GM18868 (cell line): ENCODE measurements at regions not wholly inside any gene's neighbourhood (a gene's known extent, or its start where the extent isn't known, plus 50 kb on each side); places are given as distances from the start of the nearest gene placed in this dataset.

Source experiments
- ATAC-seq: cut with Tn5 transposase; IDR thresholded peaks from one replicate; pipeline ENCODE4 v1.9.1; 2021; ENCODE audit warnings: mild to moderate bottlenecking, moderate library complexity; ENCODE audit not compliant: unreplicated experiment

DNA sequence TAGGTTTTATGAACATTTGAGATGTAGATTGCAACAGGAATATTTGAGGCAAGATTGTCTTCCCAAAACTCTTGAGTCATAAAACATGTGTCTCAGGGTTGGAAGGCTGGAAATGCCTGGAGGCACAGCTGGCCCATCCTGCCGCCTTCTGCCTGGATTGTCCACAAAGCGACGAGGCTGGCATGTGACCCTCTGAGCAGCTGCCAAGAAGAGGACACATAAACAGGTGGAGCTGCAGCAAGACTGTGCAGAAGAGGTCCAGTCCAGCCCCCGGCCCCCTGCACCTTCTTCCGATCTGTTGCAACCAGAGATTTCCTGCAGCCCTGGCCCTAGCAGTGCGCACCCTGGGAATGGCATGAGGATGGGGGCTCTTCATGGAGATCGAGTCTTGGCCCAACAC lies 101.9 kb upstream of the BCOR start:
- no peak for ATAC-seq

DNA sequence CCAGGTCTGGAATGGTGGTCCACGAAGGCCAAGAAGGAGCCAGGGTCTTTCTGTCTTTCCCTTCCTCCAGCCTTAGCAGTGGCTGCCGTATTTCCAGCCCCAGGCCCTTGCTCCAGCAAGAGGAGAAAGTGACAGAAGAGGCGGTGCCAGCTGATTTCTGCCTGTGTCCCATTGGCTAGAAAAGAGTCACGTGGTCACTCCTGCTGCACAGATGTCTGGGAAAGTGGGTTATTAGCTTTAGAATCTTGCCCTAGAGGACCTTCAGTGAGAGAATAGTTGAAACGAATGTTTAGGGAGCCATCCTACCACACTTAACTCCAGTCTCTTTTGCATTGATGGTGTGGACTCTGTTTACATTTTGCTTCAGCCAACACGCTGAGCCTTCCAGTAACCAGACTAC lies 99.3 kb upstream of the BCOR start:
- no peak for ATAC-seq

DNA sequence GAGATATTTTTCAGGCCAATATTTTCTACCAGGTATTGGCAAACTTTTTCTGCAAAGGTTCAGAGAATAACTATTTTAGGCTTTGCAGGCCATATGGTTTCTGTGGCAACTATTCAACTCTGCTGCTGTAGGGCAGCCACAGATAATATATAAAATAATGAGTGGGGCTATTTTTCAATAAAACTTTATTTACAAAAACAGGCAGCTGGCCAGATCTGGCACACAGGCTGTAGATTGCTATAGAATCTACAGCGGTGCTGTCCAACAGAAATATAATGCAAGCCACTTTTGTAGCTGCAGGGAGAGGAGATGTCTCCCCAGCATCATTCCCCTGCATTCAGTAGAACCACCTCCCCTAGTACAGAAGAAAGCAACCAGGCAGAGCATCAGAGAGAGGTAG lies 97.6 kb upstream of the BCOR start:
- ATAC-seq = no peak

DNA sequence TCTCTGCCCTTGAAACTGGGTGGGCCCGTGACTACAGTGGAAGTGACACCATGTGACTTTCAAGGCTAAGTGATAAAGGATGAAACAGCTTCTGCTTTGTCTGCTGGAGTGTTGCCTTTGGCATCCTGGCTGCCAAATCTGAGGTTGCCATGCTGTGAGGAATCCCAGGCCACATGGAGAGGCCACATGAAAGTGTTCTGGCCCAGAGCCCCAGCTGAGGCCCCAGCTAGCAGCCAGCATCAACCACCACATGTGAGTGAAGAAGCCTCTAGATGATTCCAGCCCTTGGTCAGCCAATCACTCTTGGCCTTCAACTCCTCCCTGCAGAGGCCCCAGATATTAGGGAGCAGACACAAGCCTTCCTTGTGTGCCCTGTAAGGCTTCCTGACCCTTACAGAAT lies 94.4 kb upstream of the BCOR start:
- no peak for ATAC-seq

DNA sequence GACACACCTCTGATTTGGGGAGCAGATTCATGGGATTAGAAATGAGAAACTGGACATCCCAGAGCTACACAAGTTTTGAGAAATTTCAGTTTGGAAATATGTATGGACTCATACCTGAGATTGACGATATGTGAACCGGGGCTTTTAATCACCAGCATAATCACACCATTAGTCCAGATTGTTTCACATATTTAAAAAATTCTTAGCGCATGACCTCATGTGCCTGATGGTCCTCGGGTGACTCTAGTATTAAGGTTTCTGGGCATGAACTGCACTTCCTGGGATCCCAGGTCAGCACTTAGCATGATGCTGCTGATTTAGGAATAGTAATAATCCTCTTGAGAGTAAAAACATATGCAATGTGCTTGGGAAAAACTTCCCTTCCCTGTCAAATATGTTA lies 91.9 kb upstream of the BCOR start:
- ATAC-seq = no peak

DNA sequence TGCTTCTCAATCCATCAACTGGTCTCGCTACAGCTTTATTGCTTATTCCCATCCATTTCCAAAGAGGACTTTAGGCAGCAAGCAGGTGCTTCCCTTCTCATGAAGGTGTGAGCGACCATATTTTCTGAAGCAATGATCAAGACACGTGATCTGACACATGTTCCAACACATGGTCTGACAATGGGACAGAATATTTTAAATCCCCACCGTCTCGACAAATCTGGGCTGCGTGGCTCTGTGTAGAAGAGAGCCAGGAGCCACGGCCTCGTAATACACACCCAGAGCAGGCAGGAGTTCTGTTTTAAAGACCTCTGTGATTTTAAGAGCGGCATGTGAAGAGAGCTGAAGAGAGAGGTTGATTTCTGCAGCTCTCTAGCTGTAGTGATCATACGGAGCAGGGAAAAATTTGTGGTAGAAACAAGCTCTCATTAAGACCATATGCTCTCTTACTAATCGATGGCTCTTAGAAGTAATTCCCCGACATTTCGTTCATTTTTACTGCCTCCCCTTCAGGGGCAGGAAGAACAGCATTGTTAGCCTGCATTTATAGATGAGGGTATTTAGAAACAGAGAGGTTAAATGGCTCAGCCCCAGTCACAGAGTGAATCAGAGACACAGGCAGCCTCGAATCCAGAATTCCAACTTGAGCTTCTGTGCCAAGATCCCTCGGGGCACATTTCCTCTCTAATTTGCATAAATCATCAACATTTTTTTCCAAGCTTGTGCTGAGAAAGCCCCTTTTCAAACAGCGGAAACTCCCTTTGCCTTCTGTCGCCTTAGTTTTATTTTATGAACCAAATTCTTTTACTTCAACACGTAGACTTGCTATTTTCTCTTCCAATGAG lies 91.0 kb upstream of the BCOR start:
- ATAC-seq = no peak

DNA sequence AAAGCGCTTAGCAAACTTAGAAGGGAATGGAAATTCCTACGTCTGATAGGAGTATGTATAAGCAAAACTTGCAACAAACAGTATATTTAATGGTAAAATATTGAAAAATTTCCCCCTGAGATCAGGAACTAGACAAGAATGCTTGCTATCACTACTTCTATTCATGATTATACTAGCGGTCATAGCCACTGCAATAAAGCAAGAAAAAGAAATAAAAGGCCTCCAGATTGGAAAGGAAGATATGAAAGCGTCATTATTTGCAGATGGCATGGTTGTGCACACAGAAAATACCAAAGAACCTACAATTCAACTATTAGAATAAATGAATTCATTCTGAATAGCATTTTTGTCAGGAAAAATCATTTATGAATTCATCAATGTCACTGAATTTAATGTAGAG lies 87.2 kb upstream of the BCOR start:
- ATAC-seq = no peak

DNA sequence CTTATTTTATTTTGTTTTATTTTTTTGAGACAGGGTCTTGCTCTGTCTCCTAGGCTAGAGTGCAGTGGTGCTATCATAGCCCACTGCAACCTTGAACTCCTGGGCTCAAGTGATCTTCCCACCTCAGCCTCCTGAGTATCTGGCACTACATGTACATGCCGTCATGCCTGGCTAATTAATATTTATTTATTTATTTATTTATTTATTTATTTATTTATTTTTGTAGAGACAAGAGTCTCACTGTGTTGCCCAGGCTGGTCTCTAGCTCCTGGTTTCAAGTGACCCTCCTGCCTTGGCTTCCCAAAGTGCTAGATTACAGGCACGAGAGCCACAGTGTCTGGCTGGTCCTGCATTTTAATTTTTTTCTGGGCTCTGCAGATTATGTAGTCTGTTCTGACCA lies 84.9 kb upstream of the BCOR start:
- no peak for ATAC-seq

DNA sequence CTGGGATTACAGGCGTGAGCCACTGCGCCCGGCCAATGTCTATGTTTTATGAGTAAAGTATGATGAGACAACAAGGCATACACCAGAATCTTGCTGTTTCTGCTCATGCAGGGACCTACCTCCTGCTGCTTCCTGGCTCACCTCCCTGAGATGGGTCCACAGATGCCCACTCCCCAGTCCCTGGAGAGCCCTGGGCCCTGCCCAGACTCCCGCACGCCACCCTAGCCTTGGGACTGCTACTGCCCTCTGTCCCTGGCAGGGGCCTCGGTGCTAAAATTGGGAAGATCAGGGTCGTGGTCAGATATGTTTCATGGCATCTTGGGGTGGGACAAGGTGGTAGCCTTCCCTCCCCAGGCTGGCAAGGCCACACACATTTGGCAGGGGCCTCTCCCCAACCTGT lies 84.3 kb upstream of the BCOR start:
- no peak for ATAC-seq

DNA sequence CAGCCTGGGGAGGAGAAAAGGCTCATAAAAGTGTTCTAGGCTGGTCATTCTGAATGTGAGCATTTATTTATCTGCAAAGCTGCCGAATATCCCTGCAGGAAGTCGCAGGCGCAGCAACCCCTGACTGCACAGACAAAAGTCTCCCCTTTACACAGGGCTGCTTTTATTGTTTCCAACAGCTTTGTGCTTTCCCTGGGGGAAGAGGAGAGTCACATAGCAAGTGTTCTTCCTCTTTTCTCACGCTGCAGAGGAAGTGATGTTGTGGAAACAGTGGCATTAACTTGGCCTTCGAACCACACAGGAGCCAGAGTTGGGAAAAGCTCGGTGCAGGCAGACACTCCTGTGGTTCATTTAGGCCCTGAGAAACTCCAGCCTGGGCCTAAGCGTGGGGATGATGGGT lies 81.5 kb upstream of the BCOR start:
- no peak for ATAC-seq

DNA sequence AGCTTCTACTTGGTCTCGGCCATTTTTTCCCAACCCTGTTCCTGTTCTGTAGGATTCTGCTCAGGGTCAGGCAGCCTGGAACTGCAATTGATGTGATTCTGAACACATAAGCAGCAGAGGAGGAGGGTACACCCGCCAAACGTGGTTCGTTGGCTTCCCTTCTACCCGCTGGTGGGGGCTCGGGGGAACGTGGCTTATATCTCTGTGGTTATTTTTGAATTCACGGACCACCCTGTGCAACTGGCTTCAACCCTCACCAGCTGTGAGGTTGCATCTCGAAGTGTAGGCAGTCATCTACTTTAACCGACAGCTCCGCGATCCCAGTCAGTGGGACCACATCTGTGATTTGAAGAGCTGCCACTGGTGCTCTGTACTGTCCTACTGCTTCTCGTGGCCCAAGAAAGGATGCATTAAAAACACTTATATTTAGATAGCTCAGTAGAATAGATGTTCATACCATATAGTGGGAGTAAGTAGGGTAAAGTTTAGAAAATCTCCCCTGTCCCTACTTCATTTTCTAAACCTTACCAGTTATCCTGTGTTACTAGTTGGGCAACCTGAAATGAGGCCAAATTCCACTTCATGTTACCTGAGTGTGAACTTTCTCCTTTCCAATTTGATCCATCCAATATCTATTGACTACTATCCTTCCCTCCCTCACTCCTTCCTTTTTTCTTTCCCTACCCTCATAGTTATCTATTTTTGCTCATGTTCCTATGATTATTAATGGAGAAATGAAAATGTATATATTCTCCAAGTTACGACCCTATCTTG lies 80.4 kb upstream of the BCOR start:
- ATAC-seq = no peak

DNA sequence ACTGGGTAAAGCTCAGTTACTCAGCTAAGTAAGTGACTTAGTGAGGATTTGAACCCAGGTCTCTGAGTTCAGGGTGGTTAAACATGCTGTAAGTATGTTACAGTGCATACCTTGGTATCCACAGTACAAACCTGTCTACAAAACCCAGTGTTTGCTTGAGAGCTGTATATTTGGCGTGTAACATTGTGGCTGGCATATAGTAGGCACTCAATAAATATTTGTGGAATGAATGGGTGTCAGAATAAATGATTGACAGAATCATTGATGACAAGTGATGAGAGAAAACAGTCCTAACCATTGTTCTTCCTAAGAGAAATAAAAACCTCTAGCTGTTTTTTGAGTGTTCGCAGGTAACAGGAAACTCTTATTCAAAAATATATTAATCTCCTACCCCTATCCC lies 79.7 kb upstream of the BCOR start:
- no peak for ATAC-seq

DNA sequence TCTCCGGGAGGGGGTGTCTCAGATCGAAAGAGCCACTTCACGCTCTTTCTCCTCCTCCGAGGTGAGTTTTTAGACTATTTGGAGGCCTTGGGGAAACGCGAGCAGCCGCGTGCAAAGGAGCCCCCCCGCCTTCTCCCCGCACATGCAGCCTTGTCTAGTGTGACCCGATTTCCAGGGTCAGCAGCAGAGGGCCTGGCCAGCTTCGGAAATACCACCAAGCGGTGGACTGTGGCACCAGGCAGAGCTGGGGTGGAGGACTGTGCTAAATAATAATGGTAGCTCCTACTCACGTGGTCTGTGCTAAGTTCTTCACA lies 79.3 kb upstream of the BCOR start:
- no peak for ATAC-seq

DNA sequence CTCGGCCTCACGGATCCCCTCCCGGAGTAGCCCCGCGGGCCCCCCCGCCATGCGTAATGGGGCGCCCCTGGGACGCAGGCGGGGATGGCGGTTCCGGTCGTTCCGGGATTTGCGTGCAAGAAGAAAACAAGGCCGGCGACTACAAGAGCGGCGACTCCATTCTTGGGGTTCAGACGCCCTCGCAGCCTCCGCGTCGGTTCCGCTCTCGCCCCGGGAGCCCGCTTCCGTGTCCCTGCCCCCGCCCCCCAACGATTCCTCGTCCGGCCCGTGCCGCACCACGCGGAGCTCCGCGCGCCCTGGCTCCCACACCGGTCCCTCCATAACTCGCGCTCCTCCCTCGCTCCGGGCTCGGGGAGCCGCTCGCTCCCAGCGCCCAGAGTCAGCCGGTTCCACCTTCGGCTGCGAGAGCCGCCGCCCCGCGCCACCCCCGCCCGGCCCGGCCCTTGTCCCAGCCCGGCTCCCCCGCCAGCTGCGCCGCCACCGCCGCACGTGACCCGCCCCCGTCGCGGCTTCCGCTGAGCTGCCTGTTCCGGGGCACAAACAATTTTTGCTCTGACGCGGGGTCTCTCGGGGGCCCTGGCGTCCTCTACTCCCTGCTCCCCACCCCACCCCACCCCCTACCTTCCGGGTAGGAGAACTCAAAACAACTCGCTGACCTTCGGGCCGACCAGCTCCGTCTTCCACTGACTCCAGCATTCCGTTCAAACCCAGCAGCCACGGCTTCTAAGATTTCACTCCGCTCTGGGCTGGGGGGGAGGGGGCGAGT lies 78.8 kb upstream of the BCOR start:
- ATAC-seq = peak; percentile 26

DNA sequence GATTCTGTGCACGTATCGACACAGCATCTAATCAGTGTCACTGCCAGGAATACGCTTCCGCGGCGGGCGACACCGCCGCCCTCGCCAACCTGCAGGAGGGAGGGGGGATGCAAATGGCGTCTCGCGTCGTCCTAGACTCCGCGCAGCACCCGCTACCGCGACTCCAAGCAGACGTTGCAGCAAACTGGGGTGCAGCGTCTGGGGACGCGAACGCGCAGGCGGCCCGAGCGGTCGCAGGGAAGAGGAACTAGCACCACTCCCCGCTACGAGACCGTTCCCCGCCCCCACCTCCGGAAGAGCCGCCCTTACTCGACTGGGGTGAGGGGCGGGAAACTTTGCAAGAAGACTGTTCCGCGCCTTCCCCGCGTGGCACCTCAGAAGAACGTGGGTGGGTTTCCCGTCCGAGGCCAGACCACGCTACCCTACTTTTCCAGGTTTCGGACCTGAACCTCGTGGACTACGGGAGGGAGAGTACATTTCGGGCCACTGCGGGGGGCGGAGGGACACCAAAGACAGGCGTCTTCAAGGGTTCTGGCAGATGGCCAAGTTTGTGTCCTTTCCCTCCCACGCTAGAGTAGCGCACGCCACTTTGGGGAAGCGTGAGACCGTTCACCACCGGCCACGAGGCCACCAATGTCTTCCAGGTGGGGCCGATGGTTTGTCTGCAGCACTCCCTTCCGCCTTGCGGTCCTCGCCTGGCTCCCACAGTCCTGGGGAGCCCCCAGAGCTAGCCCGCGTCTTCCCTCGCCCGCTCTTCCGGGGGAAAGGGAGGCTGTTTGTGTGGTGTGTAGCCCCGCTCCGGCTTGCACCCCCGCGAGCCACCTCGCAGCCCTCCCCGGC lies 78.0 kb upstream of the BCOR start:
- ATAC-seq = peak; percentile 32

DNA sequence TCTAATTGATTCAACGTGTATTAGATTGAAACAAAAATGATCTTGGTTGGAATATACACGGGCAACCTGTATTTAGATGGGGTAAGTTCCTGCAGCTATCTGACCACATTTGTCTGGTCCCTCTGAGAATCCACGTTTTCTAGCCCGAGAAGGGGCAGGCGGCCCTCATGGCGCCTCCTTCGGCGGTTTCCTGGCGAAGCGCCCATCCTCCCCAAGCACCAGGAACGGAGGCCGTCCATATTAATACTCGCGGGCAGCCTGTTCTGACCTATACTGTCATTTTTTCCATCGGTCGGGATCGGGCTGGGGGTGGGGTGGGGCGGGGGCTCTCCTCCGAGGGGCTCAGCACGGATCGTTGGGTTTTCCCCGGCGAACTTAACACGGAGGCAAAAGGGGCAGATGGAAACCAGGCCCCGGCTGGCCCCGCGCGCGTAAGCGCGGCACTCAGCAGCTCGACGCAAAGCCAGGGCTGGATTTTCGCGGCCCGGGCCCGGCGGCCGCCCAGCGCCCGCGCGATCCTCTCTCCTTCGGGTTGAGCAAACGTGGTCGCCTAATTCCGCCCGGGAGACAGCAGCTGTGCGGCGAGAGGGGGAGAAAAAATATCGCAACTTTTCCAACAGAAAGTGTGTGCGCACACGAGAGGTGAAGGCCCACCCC lies 77.2 kb upstream of the BCOR start:
- ATAC-seq = no peak

DNA sequence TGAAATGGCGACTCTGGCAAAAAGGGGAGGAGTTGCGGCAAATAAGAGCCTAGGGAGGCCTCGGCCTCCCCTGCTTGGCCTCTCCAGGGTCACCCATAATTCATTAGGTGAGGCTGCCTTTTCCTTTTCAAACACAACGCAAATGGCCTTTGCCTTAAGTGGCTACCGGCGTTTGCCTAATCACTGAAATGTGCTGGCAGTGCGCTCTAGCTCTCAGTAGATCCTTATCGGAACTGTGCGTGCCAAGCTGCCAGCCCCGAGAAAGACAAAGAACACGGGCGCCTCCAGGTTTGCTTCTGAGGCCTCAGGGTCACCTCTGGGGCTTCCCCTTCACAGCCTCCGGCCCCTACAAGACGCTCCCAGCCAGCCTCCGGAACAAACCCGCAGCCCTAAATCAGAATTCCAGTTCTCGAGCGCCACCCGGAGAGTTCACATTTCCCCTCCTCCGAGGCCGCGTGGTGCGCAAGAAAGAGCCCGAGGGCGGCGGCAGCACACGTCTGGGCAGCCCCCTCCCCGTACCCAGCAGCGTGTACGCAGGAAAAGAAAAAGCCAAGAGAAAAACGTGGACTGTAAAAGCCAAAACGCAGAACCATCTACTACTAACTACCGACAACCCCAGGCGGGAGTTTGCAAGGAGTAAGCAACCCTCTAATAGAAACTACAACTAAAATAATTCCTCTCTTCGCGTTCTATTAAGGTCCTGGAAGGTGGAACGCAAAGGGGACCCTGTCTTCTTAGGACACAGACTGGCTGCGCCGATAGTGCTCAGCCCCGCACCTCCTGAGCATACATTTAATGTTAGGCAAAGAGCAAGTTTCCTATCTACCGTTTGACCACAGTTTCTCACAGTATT lies 76.5 kb upstream of the BCOR start:
- peak; percentile 32 for ATAC-seq

DNA sequence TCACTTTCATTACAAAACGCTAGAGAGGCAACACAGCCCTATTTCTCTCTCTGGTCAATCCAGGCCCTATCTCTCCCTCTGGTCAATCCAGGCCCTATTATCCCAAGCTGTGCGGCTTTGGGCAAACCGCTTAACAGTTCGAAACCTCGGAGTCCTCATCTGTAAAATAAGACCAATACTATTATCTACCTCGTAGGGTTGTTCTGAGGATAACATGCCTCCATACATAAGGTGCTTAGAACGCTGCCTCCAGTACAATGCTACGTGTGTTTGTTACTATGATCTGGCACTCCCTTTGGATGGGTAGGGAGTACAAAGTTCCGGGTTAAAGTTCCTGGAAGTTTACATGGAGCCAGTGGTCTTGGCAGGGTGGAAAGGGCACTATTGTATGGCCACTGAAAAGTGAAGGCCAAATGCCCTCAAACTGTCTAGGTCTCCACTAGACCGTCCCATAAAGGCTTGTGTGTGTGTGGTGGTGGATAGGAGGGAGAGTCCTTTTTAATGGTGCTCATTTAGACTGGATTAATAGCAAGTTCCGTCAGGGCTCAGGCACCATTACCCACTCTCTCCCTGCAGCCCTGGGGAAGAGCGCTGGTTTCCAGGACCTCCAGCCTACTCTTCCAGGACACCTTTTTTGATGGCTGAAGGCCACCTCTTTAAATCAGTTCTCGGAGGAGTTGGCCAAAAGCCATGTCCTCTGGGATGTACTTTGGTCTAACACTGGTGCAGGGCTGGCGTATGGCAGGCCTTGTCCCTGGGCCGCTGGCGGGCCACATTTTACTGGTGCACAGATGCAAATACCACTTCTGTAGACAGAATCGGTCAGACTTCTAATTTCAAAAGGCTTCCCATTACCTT lies 75.6 kb upstream of the BCOR start:
- no peak for ATAC-seq
